ENCODE measurements at regions not wholly inside any gene's neighbourhood (a gene's known extent, or its start where the extent isn't known, plus 50 kb on each side); places are given as distances from the start of the nearest gene placed in this dataset.

DNA sequence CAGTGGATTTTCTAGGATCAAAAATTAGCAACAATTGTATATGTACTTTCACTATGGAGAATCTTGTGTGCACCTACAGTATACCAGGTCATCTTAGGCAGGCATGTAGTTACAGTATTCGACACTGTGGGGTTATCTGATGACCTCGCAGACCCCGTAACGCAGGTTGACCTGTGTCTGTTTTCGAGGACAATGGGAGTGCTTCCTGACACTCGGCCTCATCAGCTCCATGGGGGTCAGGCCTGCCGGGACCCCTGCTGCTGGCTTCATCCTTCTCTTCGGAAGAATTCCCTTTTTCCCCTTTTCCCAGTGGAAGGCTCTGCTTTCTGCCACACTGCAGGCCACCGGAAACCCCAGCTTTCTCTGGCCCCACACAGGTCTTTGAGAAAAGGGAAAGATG, 102.8 kb upstream of the TMEM18 start:
- 26% methylated on average over 9 of the region's 9 CpGs for WGBS (ENCODE audit: low lambda C conversion rate)
- Histone ChIP-seq H3K36me3 (replicated peaks in 1 of 2; ENCODE audit: control insufficient read depth in 1 of 2, insufficient read depth in 2 of 2, low read length in 1 of 2) (no peaks in the 10 kb centered on the region), H3K9ac (no peak overlapping the region), H3K4me1 (ENCODE audit: control insufficient read depth in 1 of 2, insufficient read depth in 2 of 2, low read depth in 1 of 2, low read length in 1 of 2) (peaks cover 0 to 8% of the 10 kb centered on the region in 2 experiments; a peak in 2 of 4 replicates), H3K79me2 (ENCODE audit: insufficient read depth) (no peaks in the 10 kb centered on the region), H3K4me3 (ENCODE audit: low read depth in 2 of 2, low read length in 1 of 2) (no peak overlapping the region), H3K4me2 (no peak overlapping the region), H3K27ac (ENCODE audit: low read depth in 2 of 2, low read length in 1 of 2) (no peak overlapping the region), H3K27me3 (ENCODE audit: insufficient read depth) (no peaks in the 10 kb centered on the region), H2AFZ (ENCODE audit: low read depth) (no peak overlapping the region), H3K9me2 (no peaks in the 10 kb centered on the region), H3K9me3 (no peaks in the 10 kb centered on the region), H3F3A (replicated peaks; ENCODE audit: insufficient read depth) (no peaks in the 10 kb centered on the region), H4K20me1 (ENCODE audit: insufficient read depth) (no peaks in the 10 kb centered on the region)
- no peak for DNase-seq
- ChIA-PET CTCF (no interaction called here), POLR2A (no interaction called here)
- TF ChIP-seq RXRA (IDR thresholded peaks at IDR 0.05; ENCODE audit: borderline replicate concordance, low read depth), result no peak
- TF ChIP-seq, protein P1, sequence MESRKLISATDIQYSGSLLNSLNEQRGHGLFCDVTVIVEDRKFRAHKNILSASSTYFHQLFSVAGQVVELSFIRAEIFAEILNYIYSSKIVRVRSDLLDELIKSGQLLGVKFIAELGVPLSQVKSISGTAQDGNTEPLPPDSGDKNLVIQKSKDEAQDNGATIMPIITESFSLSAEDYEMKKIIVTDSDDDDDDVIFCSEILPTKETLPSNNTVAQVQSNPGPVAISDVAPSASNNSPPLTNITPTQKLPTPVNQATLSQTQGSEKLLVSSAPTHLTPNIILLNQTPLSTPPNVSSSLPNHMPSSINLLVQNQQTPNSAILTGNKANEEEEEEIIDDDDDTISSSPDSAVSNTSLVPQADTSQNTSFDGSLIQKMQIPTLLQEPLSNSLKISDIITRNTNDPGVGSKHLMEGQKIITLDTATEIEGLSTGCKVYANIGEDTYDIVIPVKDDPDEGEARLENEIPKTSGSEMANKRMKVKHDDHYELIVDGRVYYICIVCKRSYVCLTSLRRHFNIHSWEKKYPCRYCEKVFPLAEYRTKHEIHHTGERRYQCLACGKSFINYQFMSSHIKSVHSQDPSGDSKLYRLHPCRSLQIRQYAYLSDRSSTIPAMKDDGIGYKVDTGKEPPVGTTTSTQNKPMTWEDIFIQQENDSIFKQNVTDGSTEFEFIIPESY (IDR thresholded peaks at IDR 0.05; ENCODE audit: borderline replicate concordance, low read depth), result no peak
- TF ChIP-seq GATA2 (CRISPR knock-in tag; IDR thresholded peaks at IDR 0.05), result no peak
- no peak for TF ChIP-seq MXI1 (IDR thresholded peaks at IDR 0.05; ENCODE audit: low read depth, low read length)
- TF ChIP-seq, protein P2, sequence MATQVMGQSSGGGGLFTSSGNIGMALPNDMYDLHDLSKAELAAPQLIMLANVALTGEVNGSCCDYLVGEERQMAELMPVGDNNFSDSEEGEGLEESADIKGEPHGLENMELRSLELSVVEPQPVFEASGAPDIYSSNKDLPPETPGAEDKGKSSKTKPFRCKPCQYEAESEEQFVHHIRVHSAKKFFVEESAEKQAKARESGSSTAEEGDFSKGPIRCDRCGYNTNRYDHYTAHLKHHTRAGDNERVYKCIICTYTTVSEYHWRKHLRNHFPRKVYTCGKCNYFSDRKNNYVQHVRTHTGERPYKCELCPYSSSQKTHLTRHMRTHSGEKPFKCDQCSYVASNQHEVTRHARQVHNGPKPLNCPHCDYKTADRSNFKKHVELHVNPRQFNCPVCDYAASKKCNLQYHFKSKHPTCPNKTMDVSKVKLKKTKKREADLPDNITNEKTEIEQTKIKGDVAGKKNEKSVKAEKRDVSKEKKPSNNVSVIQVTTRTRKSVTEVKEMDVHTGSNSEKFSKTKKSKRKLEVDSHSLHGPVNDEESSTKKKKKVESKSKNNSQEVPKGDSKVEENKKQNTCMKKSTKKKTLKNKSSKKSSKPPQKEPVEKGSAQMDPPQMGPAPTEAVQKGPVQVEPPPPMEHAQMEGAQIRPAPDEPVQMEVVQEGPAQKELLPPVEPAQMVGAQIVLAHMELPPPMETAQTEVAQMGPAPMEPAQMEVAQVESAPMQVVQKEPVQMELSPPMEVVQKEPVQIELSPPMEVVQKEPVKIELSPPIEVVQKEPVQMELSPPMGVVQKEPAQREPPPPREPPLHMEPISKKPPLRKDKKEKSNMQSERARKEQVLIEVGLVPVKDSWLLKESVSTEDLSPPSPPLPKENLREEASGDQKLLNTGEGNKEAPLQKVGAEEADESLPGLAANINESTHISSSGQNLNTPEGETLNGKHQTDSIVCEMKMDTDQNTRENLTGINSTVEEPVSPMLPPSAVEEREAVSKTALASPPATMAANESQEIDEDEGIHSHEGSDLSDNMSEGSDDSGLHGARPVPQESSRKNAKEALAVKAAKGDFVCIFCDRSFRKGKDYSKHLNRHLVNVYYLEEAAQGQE (IDR thresholded peaks at IDR 0.05; ENCODE audit: low read depth, low read length), result no peak
- no peak for TF ChIP-seq MEF2A (IDR thresholded peaks at IDR 0.05; ENCODE audit: borderline replicate concordance, low read depth)

DNA sequence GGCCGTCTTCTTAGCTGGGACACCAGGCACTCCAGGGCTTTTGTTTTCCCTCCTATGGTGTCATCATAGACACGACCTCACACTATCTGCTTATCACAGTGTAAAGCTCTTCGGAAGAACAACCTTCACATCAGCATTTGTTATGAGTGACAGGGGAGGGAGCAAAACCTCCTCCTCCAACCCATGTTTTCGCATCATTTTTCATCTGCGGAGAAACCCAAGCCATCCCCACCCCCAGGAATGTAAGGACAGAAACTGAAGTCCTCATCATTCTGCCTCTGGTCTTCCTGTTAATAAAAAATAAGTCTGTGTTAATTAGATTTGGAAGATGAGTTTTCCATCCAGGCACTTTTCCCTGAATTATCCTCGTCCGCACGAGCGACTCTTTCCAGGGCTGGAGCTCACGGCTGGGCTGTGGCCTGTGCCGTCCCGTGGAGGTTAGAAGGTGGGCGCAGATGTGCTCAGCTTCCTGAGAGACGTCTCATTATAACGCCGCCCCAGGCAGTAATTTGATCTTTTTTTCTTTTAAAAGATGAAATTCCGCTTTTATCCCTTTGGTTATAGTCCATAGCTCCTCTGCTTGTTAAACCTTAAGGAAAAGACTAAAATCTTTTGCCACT, 101.6 kb upstream of the TMEM18 start:
- Histone ChIP-seq H3K9me3 (no peaks in the 10 kb centered on the region), H3F3A (replicated peaks; ENCODE audit: insufficient read depth) (no peaks in the 10 kb centered on the region), H2AFZ (ENCODE audit: low read depth) (no peak overlapping the region), H3K9ac (no peak overlapping the region), H3K4me1 (ENCODE audit: control insufficient read depth in 1 of 2, insufficient read depth in 2 of 2, low read depth in 1 of 2, low read length in 1 of 2) (peaks cover 0 to 8% of the 10 kb centered on the region in 2 experiments; a peak in 2 of 4 replicates), H4K20me1 (ENCODE audit: insufficient read depth) (no peaks in the 10 kb centered on the region), H3K4me3 (ENCODE audit: low read depth in 2 of 2, low read length in 1 of 2) (no peak overlapping the region), H3K36me3 (replicated peaks in 1 of 2; ENCODE audit: control insufficient read depth in 1 of 2, insufficient read depth in 2 of 2, low read length in 1 of 2) (no peaks in the 10 kb centered on the region), H3K4me2 (no peak overlapping the region), H3K27me3 (ENCODE audit: insufficient read depth) (no peaks in the 10 kb centered on the region), H3K9me2 (no peaks in the 10 kb centered on the region), H3K79me2 (ENCODE audit: insufficient read depth) (no peaks in the 10 kb centered on the region), H3K27ac (ENCODE audit: low read depth in 2 of 2, low read length in 1 of 2) (no peak overlapping the region)
- ChIA-PET POLR2A (no interaction called here), CTCF (interaction anchor here (1.1 kb wide), 1 partner anchor 65 kb away, joined by 4 read pairs; no protein-coding TSS in a partner anchor)
- TF ChIP-seq, protein P3, sequence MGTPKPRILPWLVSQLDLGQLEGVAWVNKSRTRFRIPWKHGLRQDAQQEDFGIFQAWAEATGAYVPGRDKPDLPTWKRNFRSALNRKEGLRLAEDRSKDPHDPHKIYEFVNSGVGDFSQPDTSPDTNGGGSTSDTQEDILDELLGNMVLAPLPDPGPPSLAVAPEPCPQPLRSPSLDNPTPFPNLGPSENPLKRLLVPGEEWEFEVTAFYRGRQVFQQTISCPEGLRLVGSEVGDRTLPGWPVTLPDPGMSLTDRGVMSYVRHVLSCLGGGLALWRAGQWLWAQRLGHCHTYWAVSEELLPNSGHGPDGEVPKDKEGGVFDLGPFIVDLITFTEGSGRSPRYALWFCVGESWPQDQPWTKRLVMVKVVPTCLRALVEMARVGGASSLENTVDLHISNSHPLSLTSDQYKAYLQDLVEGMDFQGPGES (IDR thresholded peaks at IDR 0.05; ENCODE audit: low read depth, low read length), result no peak
- TF ChIP-seq RFX5 (IDR thresholded peaks at IDR 0.05; ENCODE audit: low read length) (no peak), MEF2A (IDR thresholded peaks at IDR 0.05; ENCODE audit: borderline replicate concordance, low read depth) (no peak), MXI1 (IDR thresholded peaks at IDR 0.05; ENCODE audit: low read depth, low read length) (no peak)
- TF ChIP-seq, protein P2 (IDR thresholded peaks at IDR 0.05; ENCODE audit: low read depth, low read length), result no peak
- TF ChIP-seq, protein P4, sequence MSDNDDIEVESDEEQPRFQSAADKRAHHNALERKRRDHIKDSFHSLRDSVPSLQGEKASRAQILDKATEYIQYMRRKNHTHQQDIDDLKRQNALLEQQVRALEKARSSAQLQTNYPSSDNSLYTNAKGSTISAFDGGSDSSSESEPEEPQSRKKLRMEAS (IDR thresholded peaks at IDR 0.05; ENCODE audit: low read depth), result no peak
- DNase-seq, result no peak
- 58% methylated on average over 17 of the region's 17 CpGs for WGBS (ENCODE audit: low lambda C conversion rate)
